HL-60 (cell line): ENCODE measurements at regions not wholly inside any gene's neighbourhood (a gene's known extent, or its start where the extent isn't known, plus 50 kb on each side); places are given as distances from the start of the nearest gene placed in this dataset.

Experiments
- POLR2AphosphoS5 ChIP-seq: IDR thresholded peaks from 2 replicates; pipeline ENCODE4 v1.6.1; 2012; ENCODE audit warnings: low read depth
- TF ChIP-seq, protein P1 (sequence below): IDR thresholded peaks from 2 replicates; pipeline ENCODE4 v1.6.1; 2012; ENCODE audit warnings: low read depth; ENCODE audit not compliant: insufficient replicate concordance
- TF ChIP-seq, protein P2 (sequence below): IDR thresholded peaks from one replicate; pipeline ENCODE4 v1.5.1; 2011; ENCODE audit warnings: low read length, control low read depth, inconsistent platforms; ENCODE audit not compliant: insufficient read depth

DNA sequence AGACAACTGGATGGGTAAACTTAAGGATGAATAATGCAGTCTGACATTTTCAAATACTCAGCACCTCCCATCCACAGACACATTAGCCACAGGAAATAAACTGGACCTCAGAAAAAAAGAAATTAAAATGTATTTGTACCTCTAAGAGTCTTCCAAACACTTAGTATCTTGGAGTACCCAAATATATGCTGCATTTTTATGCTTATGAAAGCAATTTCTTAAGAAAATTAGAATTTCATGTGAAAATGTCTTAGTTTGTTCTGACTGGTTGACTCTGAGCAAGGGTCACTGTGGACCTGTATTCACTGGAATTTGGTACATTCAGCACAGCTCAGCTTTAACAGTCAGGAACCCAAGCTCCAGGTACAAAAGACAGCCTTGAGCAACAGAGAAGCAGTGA is 216.2 kb upstream of the UBE2E2 start:
- TF ChIP-seq, protein P1, sequence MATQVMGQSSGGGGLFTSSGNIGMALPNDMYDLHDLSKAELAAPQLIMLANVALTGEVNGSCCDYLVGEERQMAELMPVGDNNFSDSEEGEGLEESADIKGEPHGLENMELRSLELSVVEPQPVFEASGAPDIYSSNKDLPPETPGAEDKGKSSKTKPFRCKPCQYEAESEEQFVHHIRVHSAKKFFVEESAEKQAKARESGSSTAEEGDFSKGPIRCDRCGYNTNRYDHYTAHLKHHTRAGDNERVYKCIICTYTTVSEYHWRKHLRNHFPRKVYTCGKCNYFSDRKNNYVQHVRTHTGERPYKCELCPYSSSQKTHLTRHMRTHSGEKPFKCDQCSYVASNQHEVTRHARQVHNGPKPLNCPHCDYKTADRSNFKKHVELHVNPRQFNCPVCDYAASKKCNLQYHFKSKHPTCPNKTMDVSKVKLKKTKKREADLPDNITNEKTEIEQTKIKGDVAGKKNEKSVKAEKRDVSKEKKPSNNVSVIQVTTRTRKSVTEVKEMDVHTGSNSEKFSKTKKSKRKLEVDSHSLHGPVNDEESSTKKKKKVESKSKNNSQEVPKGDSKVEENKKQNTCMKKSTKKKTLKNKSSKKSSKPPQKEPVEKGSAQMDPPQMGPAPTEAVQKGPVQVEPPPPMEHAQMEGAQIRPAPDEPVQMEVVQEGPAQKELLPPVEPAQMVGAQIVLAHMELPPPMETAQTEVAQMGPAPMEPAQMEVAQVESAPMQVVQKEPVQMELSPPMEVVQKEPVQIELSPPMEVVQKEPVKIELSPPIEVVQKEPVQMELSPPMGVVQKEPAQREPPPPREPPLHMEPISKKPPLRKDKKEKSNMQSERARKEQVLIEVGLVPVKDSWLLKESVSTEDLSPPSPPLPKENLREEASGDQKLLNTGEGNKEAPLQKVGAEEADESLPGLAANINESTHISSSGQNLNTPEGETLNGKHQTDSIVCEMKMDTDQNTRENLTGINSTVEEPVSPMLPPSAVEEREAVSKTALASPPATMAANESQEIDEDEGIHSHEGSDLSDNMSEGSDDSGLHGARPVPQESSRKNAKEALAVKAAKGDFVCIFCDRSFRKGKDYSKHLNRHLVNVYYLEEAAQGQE = no peak
- TF ChIP-seq POLR2AphosphoS5 = no peak
- TF ChIP-seq, protein P2, sequence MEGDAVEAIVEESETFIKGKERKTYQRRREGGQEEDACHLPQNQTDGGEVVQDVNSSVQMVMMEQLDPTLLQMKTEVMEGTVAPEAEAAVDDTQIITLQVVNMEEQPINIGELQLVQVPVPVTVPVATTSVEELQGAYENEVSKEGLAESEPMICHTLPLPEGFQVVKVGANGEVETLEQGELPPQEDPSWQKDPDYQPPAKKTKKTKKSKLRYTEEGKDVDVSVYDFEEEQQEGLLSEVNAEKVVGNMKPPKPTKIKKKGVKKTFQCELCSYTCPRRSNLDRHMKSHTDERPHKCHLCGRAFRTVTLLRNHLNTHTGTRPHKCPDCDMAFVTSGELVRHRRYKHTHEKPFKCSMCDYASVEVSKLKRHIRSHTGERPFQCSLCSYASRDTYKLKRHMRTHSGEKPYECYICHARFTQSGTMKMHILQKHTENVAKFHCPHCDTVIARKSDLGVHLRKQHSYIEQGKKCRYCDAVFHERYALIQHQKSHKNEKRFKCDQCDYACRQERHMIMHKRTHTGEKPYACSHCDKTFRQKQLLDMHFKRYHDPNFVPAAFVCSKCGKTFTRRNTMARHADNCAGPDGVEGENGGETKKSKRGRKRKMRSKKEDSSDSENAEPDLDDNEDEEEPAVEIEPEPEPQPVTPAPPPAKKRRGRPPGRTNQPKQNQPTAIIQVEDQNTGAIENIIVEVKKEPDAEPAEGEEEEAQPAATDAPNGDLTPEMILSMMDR = no peak
